BJ (cell line): ENCODE measurements at regions not wholly inside any gene's neighbourhood (a gene's known extent, or its start where the extent isn't known, plus 50 kb on each side); places are given as distances from the start of the nearest gene placed in this dataset. TPM values are rescaled to one million over a fixed set of nuclear protein-coding genes. Genes with fewer than 3 reads are reported as not detected.

ENCODE experiments used
- CTCF ChIA-PET: fragments of 350-600 bp; formaldehyde crosslinking; extraction: SDS; loops from one replicate; lab custom pipeline; 2021; ENCODE audit warnings: antibody characterized with exemption, inconsistent platforms; lab: Yijun Ruan, JAX
- POLR2A ChIA-PET: fragments of 300-600 bp; sonication (Branson Sonifier 250); formaldehyde crosslinking; extraction: SDS; loops from one replicate; lab custom pipeline; 2021; ENCODE audit warnings: antibody characterized with exemption; lab: Charles Lee
- DNase-seq: peaks from one replicate; pipeline ENCODE4 v3.0.0-alpha.2; 2011; ENCODE audit warnings: low read depth
- H3K27me3 ChIP-seq: 2 replicates; pipeline ENCODE4 v1.6.0; 2011; ENCODE audit warnings: low read length; ENCODE audit not compliant: control insufficient read depth, insufficient read depth
- H3K36me3 ChIP-seq: 2 replicates; pipeline ENCODE4 v1.5.1; 2011; ENCODE audit warnings: low read length; ENCODE audit not compliant: control insufficient read depth, insufficient read depth
- H3K4me3 ChIP-seq: 2 replicates; pipeline ENCODE4 v1.5.1; 2011; ENCODE audit warnings: low read depth, mild to moderate bottlenecking, control low read depth, low read length
- CTCF ChIP-seq: IDR thresholded peaks from 2 replicates; pipeline ENCODE4 v1.5.1; 2011; ENCODE audit warnings: low read depth, mild to moderate bottlenecking, control low read depth, inconsistent platforms, low read length, moderate library complexity; ENCODE audit not compliant: insufficient read depth
- small RNA-seq: library from RNA; depleted of rRNA; stranded (forward); fragments of <200 nt; gene quantifications from one replicate; pipeline ENCODE3, GENCODE V24; 2012; ENCODE audit warnings: low replicate concordance, low read depth; ENCODE audit not compliant: insufficient read length

- no peaks in the 10 kb centered on the region for H3K36me3 ChIP-seq
- CTCF ChIA-PET: no interaction called here
- TF ChIP-seq CTCF: no peak
- no peak overlapping the region for H3K4me3 ChIP-seq
- POLR2A ChIA-PET: no interaction called here
- no peaks in the 10 kb centered on the region for H3K27me3 ChIP-seq
- no peak for DNase-seq
Measured at GRCh38 chr14:28707814-28708213, 58.8 kb upstream of the FOXG1 start.

- no peak for DNase-seq
- ChIA-PET POLR2A (no interaction called here), CTCF (interaction anchor here (0.5 kb wide), 1 partner anchor 584 kb away, joined by 3 read pairs; no protein-coding TSS in a partner anchor)
- TF ChIP-seq CTCF: no peak
- Histone ChIP-seq H3K36me3 (no peaks in the 10 kb centered on the region), H3K27me3 (no peaks in the 10 kb centered on the region), H3K4me3 (no peak overlapping the region)
Measured at GRCh38 chr14:28709571-28710305, 56.8 kb upstream of the FOXG1 start.

Small RNA genes lying in the stretch of these regions (small RNA-seq; reads per million reads assigned to genes)
- gene EIF4A1P12: not detected
- not detected for gene MIR3171
- gene MIR4307: not detected
